HEK293 (cell line): ENCODE measurements at regions not wholly inside any gene's neighbourhood (a gene's known extent, or its start where the extent isn't known, plus 50 kb on each side); places are given as distances from the start of the nearest gene placed in this dataset.

Experiments
- CTCF ChIA-PET: fragments of 350-600 bp; formaldehyde crosslinking; extraction: SDS; loops from one replicate; lab custom pipeline; 2021; ENCODE audit warnings: antibody characterized with exemption; lab: Yijun Ruan, JAX
- POLR2A ChIA-PET: fragments of 300-600 bp; formaldehyde crosslinking; extraction: SDS; loops from one replicate; lab custom pipeline; 2020; ENCODE audit warnings: antibody characterized with exemption, inconsistent platforms; lab: Yijun Ruan, JAX
- H3K27ac ChIP-seq: fragments of 200-500 bp; sonication (Bioruptor generic); 2 replicates; pipeline ENCODE4 v1.5.1; 2014; ENCODE audit warnings: low read depth, low read length, control low read depth, inconsistent platforms; ENCODE audit errors: extremely low read depth
- H3K36me3 ChIP-seq, 2 experiments: fragments of 200-500 bp in 1 of 2; sonication (Bioruptor generic) in 1 of 2; 1 replicate in 1 of 2; 2 replicates in 1 of 2; pipeline ENCODE4 v1.5.1; 2014 to 2017; ENCODE audit warnings: inconsistent platforms in 2 of 2, low read length in 2 of 2; ENCODE audit not compliant: control insufficient read depth in 2 of 2, insufficient read depth in 1 of 2
- H3K4me1 ChIP-seq: fragments of 200-500 bp; sonication (Bioruptor generic); 2 replicates; pipeline ENCODE4 v1.5.1; 2014; ENCODE audit warnings: mild to moderate bottlenecking, low read length, inconsistent platforms; ENCODE audit not compliant: control insufficient read depth, insufficient read depth
- H3K4me3 ChIP-seq: 2 replicates; pipeline ENCODE4 v1.5.1; 2011; ENCODE audit warnings: low read depth, mild to moderate bottlenecking, control low read depth, low read length, moderate library complexity
- H3K9me3 ChIP-seq: fragments of 200-500 bp; sonication (Bioruptor generic); 2 replicates; pipeline ENCODE4 v1.5.1; 2014; ENCODE audit warnings: low read depth, low read length, inconsistent platforms; ENCODE audit not compliant: control insufficient read depth, insufficient read depth
- GLI2 ChIP-seq: fragments of 450-650 bp; formaldehyde crosslinking; IDR thresholded peaks from 2 replicates; pipeline ENCODE4; 2017; ENCODE audit warnings: missing biosample characterization, missing genetic modification characterization, low read depth, borderline replicate concordance
- KLF10 ChIP-seq: fragments of 450-650 bp; IDR thresholded peaks from 2 replicates; pipeline ENCODE4 v1.5.1; 2018; ENCODE audit warnings: missing biosample characterization, mild to moderate bottlenecking, missing genetic modification characterization
- OVOL3 ChIP-seq: fragments of 450-650 bp; formaldehyde crosslinking; IDR thresholded peaks from 2 replicates; pipeline ENCODE4 v1.5.1; 2016; ENCODE audit warnings: missing biosample characterization, missing genetic modification characterization
- SP2 ChIP-seq: fragments of 450-650 bp; formaldehyde crosslinking; IDR thresholded peaks from 2 replicates; pipeline ENCODE4 v1.5.1; 2016; ENCODE audit warnings: missing biosample characterization, missing genetic modification characterization
- ZBTB11 ChIP-seq: fragments of 450-650 bp; formaldehyde crosslinking; conservative IDR thresholded peaks from 2 replicates; pipeline ENCODE4 v1.5.1; 2016; ENCODE audit warnings: low read depth, missing biosample characterization, missing genetic modification characterization
- ZBTB48 ChIP-seq: fragments of 450-650 bp; formaldehyde crosslinking; IDR thresholded peaks from 2 replicates; pipeline ENCODE4 v1.5.1; 2016; ENCODE audit warnings: missing biosample characterization, missing genetic modification characterization
- ZNF112 ChIP-seq: fragments of 450-650 bp; formaldehyde crosslinking; IDR thresholded peaks from 2 replicates; pipeline ENCODE4 v1.5.0; 2017; ENCODE audit warnings: missing biosample characterization, missing genetic modification characterization
- ZNF169 ChIP-seq: fragments of 450-650 bp; formaldehyde crosslinking; IDR thresholded peaks from 2 replicates; pipeline ENCODE4 v1.5.1; 2016; ENCODE audit warnings: missing biosample characterization, missing genetic modification characterization
- ZNF174 ChIP-seq: fragments of 450-650 bp; formaldehyde crosslinking; IDR thresholded peaks from 2 replicates; pipeline ENCODE4 v1.5.0; 2017; ENCODE audit warnings: missing biosample characterization, mild to moderate bottlenecking, missing genetic modification characterization
- ZNF2 ChIP-seq: fragments of 450-650 bp; formaldehyde crosslinking; IDR thresholded peaks from 2 replicates; pipeline ENCODE4 v1.5.1; 2016; ENCODE audit warnings: missing biosample characterization, missing genetic modification characterization
- ZNF280C ChIP-seq: fragments of 450-650 bp; formaldehyde crosslinking; IDR thresholded peaks from 2 replicates; pipeline ENCODE4 v1.5.1; 2016; ENCODE audit warnings: missing biosample characterization, missing genetic modification characterization
- ZNF354C ChIP-seq: fragments of 450-650 bp; formaldehyde crosslinking; IDR thresholded peaks from 2 replicates; pipeline ENCODE4 v1.5.1; 2016; ENCODE audit warnings: missing biosample characterization, missing genetic modification characterization, low read depth, borderline replicate concordance
- ZNF37A ChIP-seq: fragments of 450-650 bp; IDR thresholded peaks from 2 replicates; pipeline ENCODE4 v1.5.1; 2018; ENCODE audit warnings: missing biosample characterization, missing genetic modification characterization
- ZNF48 ChIP-seq: fragments of 450-650 bp; formaldehyde crosslinking; IDR thresholded peaks from 2 replicates; pipeline ENCODE4 v1.5.1; 2016; ENCODE audit warnings: missing biosample characterization, missing genetic modification characterization
- ZNF792 ChIP-seq: fragments of 450-650 bp; formaldehyde crosslinking; IDR thresholded peaks from 2 replicates; pipeline ENCODE4 v1.5.1; 2016; ENCODE audit warnings: missing biosample characterization, missing genetic modification characterization
- ZSCAN18 ChIP-seq: fragments of 450-650 bp; formaldehyde crosslinking; IDR thresholded peaks from 2 replicates; pipeline ENCODE4 v1.5.1; 2016; ENCODE audit warnings: missing biosample characterization, missing genetic modification characterization
- TF ChIP-seq, protein P1 (sequence below): fragments of 450-650 bp; formaldehyde crosslinking; IDR thresholded peaks from 2 replicates; pipeline ENCODE4 v1.5.1; 2016; ENCODE audit warnings: missing biosample characterization, missing genetic modification characterization
- TF ChIP-seq, protein P2 (sequence below): fragments of 450-650 bp; formaldehyde crosslinking; IDR thresholded peaks from 2 replicates; pipeline ENCODE4 v1.5.1; 2016; ENCODE audit warnings: missing biosample characterization, missing genetic modification characterization

GRCh38 chr7:13286916-13287315, 599.5 kb downstream of the ARL4A start:
- no peak overlapping the region for H3K4me3 ChIP-seq
- H3K36me3 ChIP-seq = no peaks in the 10 kb centered on the region
- no peaks in the 10 kb centered on the region for H3K9me3 ChIP-seq
- H3K4me1 ChIP-seq = no peaks in the 10 kb centered on the region
- POLR2A ChIA-PET = no interaction called here
- CTCF ChIA-PET = interaction anchor here (0.7 kb wide), 1 partner anchor 438 kb away, joined by 4 read pairs; no protein-coding TSS in a partner anchor
- no peak overlapping the region for H3K27ac ChIP-seq
- TF ChIP-seq ZNF792 (tag by site-specific recombination) (no peak), SP2 (tag by site-specific recombination) (no peak), ZNF354C (tag by site-specific recombination) (no peak), OVOL3 (no peak), ZNF2 (tag by site-specific recombination) (no peak), ZNF112 (tag by site-specific recombination) (no peak), ZSCAN18 (no peak), ZNF169 (tag by site-specific recombination) (no peak), ZBTB11 (tag by site-specific recombination) (no peak), KLF10 (tag by site-specific recombination) (no peak), ZNF37A (tag by site-specific recombination) (no peak), ZBTB48 (tag by site-specific recombination) (no peak)
- TF ChIP-seq, protein P1, sequence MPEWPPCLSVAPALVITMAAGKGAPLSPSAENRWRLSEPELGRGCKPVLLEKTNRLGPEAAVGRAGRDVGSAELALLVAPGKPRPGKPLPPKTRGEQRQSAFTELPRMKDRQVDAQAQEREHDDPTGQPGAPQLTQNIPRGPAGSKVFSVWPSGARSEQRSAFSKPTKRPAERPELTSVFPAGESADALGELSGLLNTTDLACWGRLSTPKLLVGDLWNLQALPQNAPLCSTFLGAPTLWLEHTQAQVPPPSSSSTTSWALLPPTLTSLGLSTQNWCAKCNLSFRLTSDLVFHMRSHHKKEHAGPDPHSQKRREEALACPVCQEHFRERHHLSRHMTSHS = no peak
- TF ChIP-seq, protein P2, sequence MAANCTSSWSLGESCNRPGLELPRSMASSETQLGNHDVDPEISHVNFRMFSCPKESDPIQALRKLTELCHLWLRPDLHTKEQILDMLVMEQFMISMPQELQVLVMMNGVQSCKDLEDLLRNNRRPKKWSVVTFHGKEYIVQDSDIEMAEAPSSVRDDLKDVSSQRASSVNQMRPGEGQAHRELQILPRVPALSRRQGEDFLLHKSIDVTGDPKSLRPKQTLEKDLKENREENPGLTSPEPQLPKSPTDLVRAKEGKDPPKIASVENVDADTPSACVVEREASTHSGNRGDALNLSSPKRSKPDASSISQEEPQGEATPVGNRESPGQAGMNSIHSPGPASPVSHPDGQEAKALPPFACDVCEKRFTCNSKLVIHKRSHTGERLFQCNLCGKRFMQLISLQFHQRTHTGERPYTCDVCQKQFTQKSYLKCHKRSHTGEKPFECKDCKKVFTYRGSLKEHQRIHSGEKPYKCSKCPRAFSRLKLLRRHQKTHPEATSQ (tag by site-specific recombination) = no peak

GRCh38 chr7:13288516-13288915, 601.1 kb downstream of the ARL4A start:
- ChIA-PET CTCF (interaction anchor here (0.6 to 0.8 kb wide), 3 partner anchors 8 to 1403 kb away, joined by 3 to 6 read pairs (median 3); no protein-coding TSS in a partner anchor), POLR2A (no interaction called here)

More at GRCh38 chr7:13288516-13288915, 601.1 kb downstream of the ARL4A start:
- Histone ChIP-seq H3K9me3 (no peaks in the 10 kb centered on the region), H3K4me3 (no peak overlapping the region), H3K36me3 (no peaks in the 10 kb centered on the region), H3K4me1 (no peaks in the 10 kb centered on the region), H3K27ac (no peak overlapping the region)
- TF ChIP-seq ZNF112 (tag by site-specific recombination) = no peak
- no peak for TF ChIP-seq ZNF48 (tag by site-specific recombination)
- no peak for TF ChIP-seq ZNF792 (tag by site-specific recombination)
- no peak for TF ChIP-seq ZNF280C
- TF ChIP-seq GLI2 (tag by site-specific recombination) = no peak
- TF ChIP-seq ZNF174 (tag by site-specific recombination) = no peak
